Brain microvascular endothelial cell (primary cell): ENCODE measurements at regions not wholly inside any gene's neighbourhood (a gene's known extent, or its start where the extent isn't known, plus 50 kb on each side); places are given as distances from the start of the nearest gene placed in this dataset.

Experiments
- DNase-seq: peaks from one replicate; pipeline ENCODE4 v3.0.0-alpha.2; 2020
- H3K27ac ChIP-seq: fragments of 250-450 bp; sonication (Bioruptor Pico); 2 replicates; pipeline ENCODE4 v1.5.1; 2020; ENCODE audit warnings: mild to moderate bottlenecking, moderate library complexity
- H3K27me3 ChIP-seq: fragments of 250-450 bp; sonication (Bioruptor Pico); replicated peaks from 2 replicates; pipeline ENCODE4 v1.5.1; 2020; ENCODE audit warnings: mild to moderate bottlenecking
- H3K36me3 ChIP-seq: fragments of 250-450 bp; sonication (Bioruptor Pico); replicated peaks from 2 replicates; pipeline ENCODE4 v1.5.1; 2020; ENCODE audit warnings: mild to moderate bottlenecking
- H3K4me3 ChIP-seq: 2 replicates; pipeline ENCODE4 v1.5.1; 2011; ENCODE audit warnings: low read depth, mild to moderate bottlenecking, control low read depth, low read length, moderate library complexity
- CTCF ChIP-seq: IDR thresholded peaks from 2 replicates; pipeline ENCODE4 v1.5.1; 2011; ENCODE audit warnings: low read depth, mild to moderate bottlenecking, moderate library complexity, low read length, control low read depth, inconsistent platforms; ENCODE audit errors: missing control alignments
- in situ Hi-C: cut with HindIII; loops from 2 replicates; pipeline ENCODE4 v1.10.0; 2017; ENCODE audit warnings: low sequenced_read_pairs, low pct_ligation_motif_present

DNA sequence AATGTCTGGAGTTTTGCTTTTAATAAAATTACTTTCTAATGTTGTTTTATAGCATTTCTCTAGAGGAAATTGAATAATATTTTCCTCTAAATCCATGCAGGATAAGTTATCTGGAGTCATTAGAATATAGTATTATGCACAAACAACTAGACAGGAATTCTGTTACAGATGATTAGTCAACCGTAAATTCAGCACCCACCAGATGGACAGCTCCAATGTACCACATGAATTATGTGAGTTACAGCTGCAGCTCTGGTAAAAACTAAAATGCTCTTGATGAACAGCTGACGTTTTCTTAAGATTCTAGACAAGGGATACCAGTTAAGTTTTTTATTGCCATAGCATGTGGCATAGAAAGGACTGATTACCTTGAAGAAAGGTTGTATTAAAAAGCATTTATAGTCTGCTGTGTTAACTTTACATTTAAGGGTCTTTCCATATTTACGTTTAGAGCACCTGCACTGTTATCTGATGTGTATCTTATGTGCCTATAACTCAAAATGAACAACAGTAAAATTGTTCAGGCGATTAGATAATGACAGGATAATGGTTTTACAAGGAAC lies 321.4 kb upstream of the LRFN5 start:
- in situ Hi-C loops = no loop called here
- no peaks in the 10 kb centered on the region for H3K27me3 ChIP-seq
- H3K4me3 ChIP-seq = no peak overlapping the region
- H3K27ac ChIP-seq = no peak overlapping the region
- no peak for TF ChIP-seq CTCF
- peak; percentile 6 for DNase-seq
- H3K36me3 ChIP-seq = no peaks in the 10 kb centered on the region

GRCh38 chr14:41280745-41281144 lies 325.9 kb upstream of the LRFN5 start:
- no peak for TF ChIP-seq CTCF
- in situ Hi-C loops = no loop called here
- Histone ChIP-seq H3K27ac (no peak overlapping the region), H3K4me3 (no peak overlapping the region), H3K36me3 (no peaks in the 10 kb centered on the region), H3K27me3 (no peaks in the 10 kb centered on the region)
- no peak for DNase-seq

- Histone ChIP-seq H3K27ac (no peak overlapping the region), H3K27me3 (no peaks in the 10 kb centered on the region), H3K4me3 (no peak overlapping the region), H3K36me3 (no peaks in the 10 kb centered on the region)
- no peak for DNase-seq
- in situ Hi-C loops = no loop called here
- no peak for TF ChIP-seq CTCF
Measured at GRCh38 chr14:41277450-41277849, 329.2 kb upstream of the LRFN5 start.

DNA sequence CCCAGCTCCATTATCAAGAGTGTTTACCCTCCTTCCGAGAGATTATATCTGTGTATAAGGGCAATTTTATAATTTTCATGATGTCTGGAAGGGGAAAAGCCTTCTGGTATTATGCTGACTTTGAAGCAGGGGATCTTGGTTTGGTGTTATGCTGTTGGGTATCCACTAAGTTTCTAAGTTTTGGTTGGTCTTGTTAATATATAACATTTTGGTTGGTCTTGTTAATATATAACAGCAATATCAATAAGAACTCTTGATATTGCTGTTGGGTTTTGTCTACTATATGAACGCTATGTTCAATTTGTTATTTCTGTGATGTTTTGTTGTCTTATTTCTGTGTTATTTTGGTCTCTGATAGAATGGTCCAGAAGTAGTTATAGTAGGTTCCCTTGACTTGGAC lies 349.2 kb upstream of the LRFN5 start:
- in situ Hi-C loops = no loop called here
- no peaks in the 10 kb centered on the region for H3K27me3 ChIP-seq
- TF ChIP-seq CTCF = no peak
- H3K27ac ChIP-seq = no peak overlapping the region
- no peak for DNase-seq
- no peaks in the 10 kb centered on the region for H3K36me3 ChIP-seq
- no peak overlapping the region for H3K4me3 ChIP-seq

GRCh38 chr14:41235466-41235865 lies 371.2 kb upstream of the LRFN5 start:
- H3K4me3 ChIP-seq = no peak overlapping the region
- in situ Hi-C loops = no loop called here
- H3K27ac ChIP-seq = no peak overlapping the region
- no peak for TF ChIP-seq CTCF
- no peaks in the 10 kb centered on the region for H3K36me3 ChIP-seq
- DNase-seq = no peak
- no peaks in the 10 kb centered on the region for H3K27me3 ChIP-seq

GRCh38 chr14:41230683-41231082 lies 376.0 kb upstream of the LRFN5 start:
- DNase-seq = no peak
- Histone ChIP-seq H3K27ac (no peak overlapping the region), H3K4me3 (no peak overlapping the region), H3K36me3 (no peaks in the 10 kb centered on the region), H3K27me3 (no peaks in the 10 kb centered on the region)
- no peak for TF ChIP-seq CTCF
- in situ Hi-C loops = no loop called here
